NCI-H2171 treated with DMSO at 0.1 percent for 48 hours (cell line): ENCODE measurements at regions not wholly inside any gene's neighbourhood (a gene's known extent, or its start where the extent isn't known, plus 50 kb on each side); places are given as distances from the start of the nearest gene placed in this dataset.
"Not testable (repeated sequence)": the region's sequence is repeated elsewhere in the genome, so short reads cannot be mapped to it uniquely, and the experiment has no call there.

ENCODE experiments used
- DNase-seq: peaks from one replicate; lab custom pipeline; 2025; lab: John Stamatoyannopoulos, UW

DNA sequence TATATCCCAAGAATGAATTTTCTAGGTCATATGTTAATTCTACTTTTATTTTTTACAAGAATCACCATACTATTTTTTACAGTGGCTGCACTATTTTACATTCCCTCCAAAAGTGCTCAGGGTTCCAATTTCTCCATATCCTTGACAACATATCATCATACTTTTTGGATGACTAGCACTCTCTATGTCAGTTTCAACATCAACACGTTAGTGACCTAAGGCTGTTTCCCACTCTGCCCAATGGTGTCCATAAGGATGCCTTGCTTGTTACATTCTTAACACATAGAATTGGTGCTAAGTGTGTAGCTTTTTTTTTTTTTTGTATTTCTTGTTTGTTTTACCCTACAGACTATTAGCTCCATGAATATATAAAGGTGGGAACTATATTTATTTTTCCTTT is 175.4 kb downstream of the PCDH10 start:
- no peak for DNase-seq

DNA sequence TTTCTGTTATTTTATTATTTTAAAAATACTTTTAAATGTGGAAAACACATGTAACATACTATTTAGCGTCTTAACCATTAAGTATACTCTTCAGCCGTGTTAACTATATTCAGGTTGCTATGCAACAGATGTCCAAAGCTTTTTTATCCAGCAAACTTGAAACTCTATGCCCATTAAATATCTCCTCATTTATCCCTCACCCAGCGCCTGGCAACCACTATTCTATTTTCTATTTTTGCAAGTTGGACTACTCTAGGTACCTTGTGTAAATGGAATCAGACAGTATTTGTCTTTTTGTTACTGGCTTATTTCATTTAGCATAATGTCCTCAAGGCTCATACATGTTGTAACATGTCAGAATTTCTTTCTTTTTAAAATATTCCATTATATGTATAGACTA is 174.6 kb downstream of the PCDH10 start:
- DNase-seq = no peak

DNA sequence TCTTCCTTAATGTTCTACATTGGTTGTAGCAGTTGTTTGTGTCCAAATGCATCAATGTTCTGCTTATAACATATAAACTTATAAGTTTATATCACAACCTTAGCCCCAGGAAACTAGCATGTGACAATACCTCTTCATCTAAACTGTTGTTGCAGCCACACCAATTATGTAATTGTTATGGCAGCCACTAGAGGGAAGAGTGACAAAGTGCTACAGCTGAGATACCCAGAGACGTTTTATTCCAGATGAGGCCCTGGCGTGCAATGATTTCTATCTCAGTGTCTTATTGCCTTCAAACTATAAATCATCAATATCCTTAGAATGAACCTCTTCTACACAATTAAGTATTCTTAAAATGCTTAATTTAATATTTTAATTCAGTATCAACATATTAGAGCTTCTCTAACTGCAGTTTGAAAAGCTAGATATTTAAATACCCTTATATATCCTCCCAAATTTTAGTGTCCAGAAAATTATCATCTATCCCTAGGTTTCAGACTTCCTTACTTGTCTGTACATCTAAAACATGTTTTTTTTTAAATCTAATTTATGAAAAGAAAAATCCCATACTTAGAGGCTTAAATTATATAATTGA is 171.6 kb downstream of the PCDH10 start:
- DNase-seq = peak; percentile 38

DNA sequence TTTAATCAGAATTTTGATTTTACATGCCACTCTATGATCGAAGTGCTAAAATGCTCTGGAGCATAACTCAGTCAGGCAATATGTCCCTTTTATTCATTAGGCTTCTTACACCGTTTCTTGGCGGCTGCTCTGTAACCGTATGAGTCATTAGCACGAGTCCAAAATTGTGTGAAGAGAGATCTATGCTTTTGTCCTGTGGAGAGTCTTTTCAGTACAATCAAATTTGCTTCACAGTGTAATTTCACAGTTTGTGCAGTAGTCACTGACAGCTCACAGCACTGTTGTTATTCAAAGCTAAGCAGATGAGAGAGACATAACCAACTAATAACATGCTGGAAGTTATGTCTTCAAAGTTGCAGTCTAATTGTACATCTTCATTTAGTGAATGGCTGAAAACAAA is 167.8 kb downstream of the PCDH10 start:
- DNase-seq = no peak

- DNase-seq = no peak
Observed at GRCh38 chr4:133314991-133315390, 165.9 kb downstream of the PCDH10 start.

DNA sequence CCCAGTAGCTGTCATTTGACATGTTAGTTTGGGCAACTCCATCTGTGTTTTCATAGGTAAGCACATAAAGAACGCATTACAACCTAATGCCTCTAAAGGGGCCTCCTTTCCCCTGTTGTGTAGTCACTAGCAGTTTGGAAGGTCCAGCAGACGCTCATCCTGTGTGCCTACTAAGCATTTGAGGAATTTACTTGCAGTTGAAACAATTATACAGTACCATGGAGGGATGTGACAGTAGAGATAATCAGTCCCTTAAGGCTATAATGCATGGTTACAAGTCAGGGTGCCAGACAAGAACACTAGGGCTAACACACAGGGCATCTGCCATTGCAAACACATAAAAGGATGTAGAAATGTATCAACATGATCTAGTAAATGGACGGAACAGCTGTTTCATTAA is 138.3 kb downstream of the PCDH10 start:
- no peak for DNase-seq

- DNase-seq = no peak
Observed at GRCh38 chr4:133278591-133278990, 129.5 kb downstream of the PCDH10 start.

DNA sequence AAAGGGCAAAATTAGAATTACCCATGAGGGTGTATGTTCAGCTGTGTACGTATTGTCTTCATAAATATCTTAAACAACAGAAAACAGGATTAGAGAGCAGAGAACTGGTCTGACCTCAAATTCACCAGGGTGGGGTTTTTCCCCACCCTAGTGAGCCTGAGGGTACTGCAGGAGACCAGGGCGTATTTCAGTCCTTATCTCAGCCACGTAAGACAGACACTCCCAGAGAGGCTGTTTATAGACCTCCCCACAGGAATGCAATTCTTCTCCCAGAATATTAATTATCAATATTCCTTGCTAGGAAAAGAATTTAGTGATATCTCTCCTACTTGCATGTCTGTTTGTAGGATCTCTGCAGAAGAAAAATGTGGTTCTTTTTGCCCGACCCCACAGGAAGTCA is 128.8 kb downstream of the PCDH10 start:
- DNase-seq = not testable (repeated sequence)

GRCh38 chr4:133275246-133275645 is 126.2 kb downstream of the PCDH10 start:
- DNase-seq = no peak

DNA sequence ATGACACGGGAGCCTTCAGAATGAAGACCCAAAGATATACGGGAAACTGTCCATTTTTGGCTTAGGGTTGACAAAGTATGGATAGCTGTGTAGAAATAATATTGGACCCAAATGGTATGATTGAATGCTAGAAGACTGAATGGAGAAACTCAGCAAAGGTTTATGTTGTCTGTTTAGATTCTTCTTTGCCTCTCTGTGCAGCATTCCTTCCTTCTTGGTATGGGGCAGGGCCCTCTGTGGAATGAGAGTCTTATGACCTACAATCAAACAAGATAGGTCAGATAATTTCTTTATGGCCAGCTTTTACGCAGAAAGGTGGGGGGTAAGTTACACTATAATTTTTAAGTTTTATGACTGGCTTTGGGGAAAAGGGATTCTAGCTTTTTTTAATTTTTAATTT is 124.3 kb downstream of the PCDH10 start:
- no peak for DNase-seq

GRCh38 chr4:133270021-133270570 is 121.0 kb downstream of the PCDH10 start:
- no peak for DNase-seq

GRCh38 chr4:133268205-133268604 is 119.1 kb downstream of the PCDH10 start:
- no peak for DNase-seq

DNA sequence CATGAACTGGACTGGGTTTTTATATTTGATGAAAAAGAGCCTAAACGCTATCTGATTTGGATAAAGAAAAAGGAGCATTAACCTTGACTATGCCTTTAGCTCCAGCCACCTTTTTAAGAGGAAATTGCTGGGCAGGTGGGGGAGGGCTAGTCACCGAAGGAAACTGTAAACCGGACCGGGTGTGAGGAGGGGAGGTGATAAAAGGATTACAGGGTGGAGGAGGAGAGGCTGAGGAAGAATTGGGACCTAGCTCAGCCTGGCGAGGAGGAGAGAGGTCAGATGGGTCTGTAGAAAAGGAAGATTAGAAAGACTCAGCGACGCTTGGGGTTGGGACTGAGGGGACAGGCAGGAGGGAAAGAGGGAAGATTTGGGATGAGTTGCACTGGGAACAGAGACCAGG is 118.4 kb downstream of the PCDH10 start:
- not testable (repeated sequence) for DNase-seq

DNA sequence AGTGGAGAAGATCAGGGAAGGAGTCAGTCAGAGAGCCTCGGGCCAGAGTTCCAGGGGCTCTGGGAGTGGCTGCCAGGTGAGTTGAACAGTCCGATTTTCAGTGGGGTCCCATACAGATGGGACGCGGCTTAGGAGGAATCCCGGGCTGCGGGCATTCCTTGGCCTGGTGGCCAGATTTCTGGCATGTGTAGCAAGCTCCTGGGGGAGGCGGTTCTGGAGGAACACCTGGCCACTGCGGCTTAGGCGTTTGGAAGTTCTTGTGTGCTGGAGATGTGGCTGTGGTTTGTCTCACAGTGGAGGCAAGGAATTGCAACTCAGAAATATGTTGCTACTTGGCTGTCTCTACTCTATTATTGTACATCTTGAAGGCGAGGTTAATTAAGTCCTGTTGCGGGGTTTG is 117.9 kb downstream of the PCDH10 start:
- DNase-seq = not testable (repeated sequence)

DNA sequence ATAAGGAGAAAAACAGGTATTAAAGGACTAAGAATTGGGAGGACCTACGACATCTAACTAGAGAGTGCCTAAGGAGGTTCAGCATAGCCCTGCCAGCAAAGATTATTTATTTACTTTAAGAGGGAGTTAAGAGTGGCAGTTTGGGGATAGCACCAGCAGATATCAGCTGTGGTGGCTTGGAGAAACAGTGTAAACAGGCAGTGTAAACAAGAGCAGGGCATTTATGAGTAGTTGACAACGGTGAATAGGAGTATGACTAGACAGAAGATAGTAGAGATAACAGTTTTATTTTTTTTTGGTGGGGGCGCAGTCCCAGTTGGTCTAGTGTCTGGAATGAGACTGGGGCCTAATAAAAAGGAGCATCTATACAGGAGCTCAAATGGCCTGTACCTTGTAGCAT is 115.2 kb downstream of the PCDH10 start:
- not testable (repeated sequence) for DNase-seq

- no peak for DNase-seq
Observed at GRCh38 chr4:133263104-133263503, 114.0 kb downstream of the PCDH10 start.

- DNase-seq = no peak
Observed at GRCh38 chr4:133247861-133248260, 98.8 kb downstream of the PCDH10 start.

GRCh38 chr4:133245226-133245625 is 96.1 kb downstream of the PCDH10 start:
- DNase-seq = no peak
